GM21526 (cell line): ENCODE measurements at regions not wholly inside any gene's neighbourhood (a gene's known extent, or its start where the extent isn't known, plus 50 kb on each side); places are given as distances from the start of the nearest gene placed in this dataset.

ENCODE experiments used
- ATAC-seq: cut with Tn5 transposase; IDR thresholded peaks from one replicate; pipeline ENCODE4 v1.9.1; 2021; ENCODE audit warnings: moderate library complexity; ENCODE audit not compliant: unreplicated experiment, low FRiP score

GRCh38 chr20:24891546-24892393 lies 57.3 kb upstream of the CST7 start:
- no peak for ATAC-seq

- no peak for ATAC-seq
Measured at GRCh38 chr20:24892522-24892921, 56.5 kb upstream of the CST7 start.

GRCh38 chr20:24892931-24893330 lies 56.1 kb upstream of the CST7 start:
- ATAC-seq = no peak

- no peak for ATAC-seq
Measured at GRCh38 chr20:24894488-24894887, 54.6 kb upstream of the CST7 start.

- no peak for ATAC-seq
Measured at GRCh38 chr20:24894967-24895366, 54.1 kb upstream of the CST7 start.

GRCh38 chr20:24895431-24895830 lies 53.6 kb upstream of the CST7 start:
- no peak for ATAC-seq

- ATAC-seq = no peak
Measured at GRCh38 chr20:24895898-24896658, 53.0 kb upstream of the CST7 start.

GRCh38 chr20:24896984-24897383 lies 52.1 kb upstream of the CST7 start:
- ATAC-seq = no peak

- ATAC-seq = no peak
Measured at GRCh38 chr20:24897974-24898373, 51.1 kb upstream of the CST7 start.

- no peak for ATAC-seq
Measured at GRCh38 chr20:24899153-24899552, 49.9 kb upstream of the CST7 start.
